ENCODE measurements at regions not wholly inside any gene's neighbourhood (a gene's known extent, or its start where the extent isn't known, plus 50 kb on each side); places are given as distances from the start of the nearest gene placed in this dataset.
"Not testable (repeated sequence)": the region's sequence is repeated elsewhere in the genome, so short reads cannot be mapped to it uniquely, and the experiment has no call there.

DNA sequence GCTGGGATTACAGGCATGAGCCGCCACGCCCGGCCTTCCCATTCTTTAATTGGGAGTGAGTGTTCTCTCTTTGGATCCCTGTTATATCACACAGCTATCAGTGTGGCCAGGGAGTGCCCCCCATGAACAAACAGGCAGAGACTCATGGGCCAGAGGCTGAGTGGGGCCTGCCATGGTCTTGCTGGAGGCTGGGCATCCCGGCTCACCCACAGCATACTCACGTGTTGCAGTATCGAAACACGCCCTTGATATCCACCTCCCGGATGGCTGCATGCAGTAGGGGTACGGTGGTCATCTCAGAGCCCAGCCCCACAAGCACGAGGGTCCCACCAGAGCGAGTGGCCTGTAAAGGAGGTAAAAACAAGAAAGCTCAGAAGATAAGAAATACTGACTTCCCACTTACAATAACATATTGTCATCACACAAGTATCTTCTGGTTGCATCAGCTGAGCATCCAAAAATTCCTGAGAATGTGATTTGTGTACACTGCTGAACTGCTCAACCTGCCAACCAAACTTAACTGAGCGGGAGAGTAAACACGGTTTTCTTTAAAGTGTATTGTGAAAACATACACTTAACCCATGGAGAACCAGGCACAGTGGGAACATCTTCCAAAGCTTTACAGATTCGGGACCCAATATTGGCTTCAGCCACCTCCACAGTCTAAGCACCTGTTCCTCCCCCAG is 92.0 kb downstream of the TRIM69 start:
- TF ChIP-seq, protein P1, sequence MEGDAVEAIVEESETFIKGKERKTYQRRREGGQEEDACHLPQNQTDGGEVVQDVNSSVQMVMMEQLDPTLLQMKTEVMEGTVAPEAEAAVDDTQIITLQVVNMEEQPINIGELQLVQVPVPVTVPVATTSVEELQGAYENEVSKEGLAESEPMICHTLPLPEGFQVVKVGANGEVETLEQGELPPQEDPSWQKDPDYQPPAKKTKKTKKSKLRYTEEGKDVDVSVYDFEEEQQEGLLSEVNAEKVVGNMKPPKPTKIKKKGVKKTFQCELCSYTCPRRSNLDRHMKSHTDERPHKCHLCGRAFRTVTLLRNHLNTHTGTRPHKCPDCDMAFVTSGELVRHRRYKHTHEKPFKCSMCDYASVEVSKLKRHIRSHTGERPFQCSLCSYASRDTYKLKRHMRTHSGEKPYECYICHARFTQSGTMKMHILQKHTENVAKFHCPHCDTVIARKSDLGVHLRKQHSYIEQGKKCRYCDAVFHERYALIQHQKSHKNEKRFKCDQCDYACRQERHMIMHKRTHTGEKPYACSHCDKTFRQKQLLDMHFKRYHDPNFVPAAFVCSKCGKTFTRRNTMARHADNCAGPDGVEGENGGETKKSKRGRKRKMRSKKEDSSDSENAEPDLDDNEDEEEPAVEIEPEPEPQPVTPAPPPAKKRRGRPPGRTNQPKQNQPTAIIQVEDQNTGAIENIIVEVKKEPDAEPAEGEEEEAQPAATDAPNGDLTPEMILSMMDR (IDR thresholded peaks at IDR 0.05), result not testable (repeated sequence)
- not testable (repeated sequence) for TF ChIP-seq EZH2phosphoT487, EZH2 (IDR thresholded peaks at IDR 0.05)
